Vagina (tissue), 2 donors: ENCODE measurements at regions not wholly inside any gene's neighbourhood (a gene's known extent, or its start where the extent isn't known, plus 50 kb on each side); places are given as distances from the start of the nearest gene placed in this dataset.

ENCODE experiments used
- POLR2A ChIP-seq, 2 donors: fragments of 450-650 bp; IDR thresholded peaks; one replicate each; pipeline ENCODE4 v1.6.1; 2017; ENCODE audit warnings: antibody characterized with exemption in 2 of 2, mild to moderate bottlenecking in 2 of 2, moderate library complexity in 2 of 2
- TF ChIP-seq, protein P1 (sequence below), 3 experiments: fragments of 450-650 bp in 2 of 3; fragments of 200-600 bp in 1 of 3; sonication (generic) in 1 of 3; IDR thresholded peaks; one replicate each; pipeline ENCODE4 v1.5.1; 2017 to 2019; ENCODE audit warnings: antibody characterized with exemption in 3 of 3, mild to moderate bottlenecking in 2 of 3, moderate library complexity in 2 of 3

DNA sequence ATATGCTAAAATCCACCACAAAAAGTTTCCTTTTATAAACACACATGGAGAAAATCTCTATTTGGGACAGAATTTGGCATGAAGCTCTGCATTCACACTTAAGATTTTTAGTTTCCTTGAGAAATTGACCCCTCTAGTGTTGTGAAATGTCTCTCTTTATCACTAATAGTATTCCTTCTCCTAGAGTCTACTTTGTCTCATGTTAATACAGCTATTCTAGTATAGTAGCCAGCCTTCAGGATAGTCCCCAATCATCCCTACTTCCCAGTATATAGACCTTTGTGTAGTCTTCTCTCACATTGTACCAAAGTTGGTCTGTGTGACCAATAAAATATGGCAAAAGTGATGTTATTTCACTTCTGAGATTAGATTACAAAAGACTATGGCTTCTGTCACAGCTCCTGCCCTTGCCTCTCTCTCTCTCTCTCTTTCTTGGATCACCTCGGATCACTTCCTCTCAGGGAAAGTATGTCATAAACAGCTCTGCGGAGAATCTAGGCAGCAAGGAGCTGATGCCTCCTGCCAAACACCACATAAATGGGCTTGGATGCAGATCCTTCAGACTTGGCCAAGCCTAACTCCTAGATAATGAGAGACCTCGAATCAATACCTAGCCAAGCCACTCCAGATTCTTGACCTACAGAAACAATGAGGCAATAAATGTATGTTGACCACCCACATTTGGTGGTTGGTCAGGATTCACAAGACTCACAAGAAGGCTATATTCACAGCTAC lies 59.7 kb upstream of the NABP1 start:
- TF ChIP-seq, protein P1, sequence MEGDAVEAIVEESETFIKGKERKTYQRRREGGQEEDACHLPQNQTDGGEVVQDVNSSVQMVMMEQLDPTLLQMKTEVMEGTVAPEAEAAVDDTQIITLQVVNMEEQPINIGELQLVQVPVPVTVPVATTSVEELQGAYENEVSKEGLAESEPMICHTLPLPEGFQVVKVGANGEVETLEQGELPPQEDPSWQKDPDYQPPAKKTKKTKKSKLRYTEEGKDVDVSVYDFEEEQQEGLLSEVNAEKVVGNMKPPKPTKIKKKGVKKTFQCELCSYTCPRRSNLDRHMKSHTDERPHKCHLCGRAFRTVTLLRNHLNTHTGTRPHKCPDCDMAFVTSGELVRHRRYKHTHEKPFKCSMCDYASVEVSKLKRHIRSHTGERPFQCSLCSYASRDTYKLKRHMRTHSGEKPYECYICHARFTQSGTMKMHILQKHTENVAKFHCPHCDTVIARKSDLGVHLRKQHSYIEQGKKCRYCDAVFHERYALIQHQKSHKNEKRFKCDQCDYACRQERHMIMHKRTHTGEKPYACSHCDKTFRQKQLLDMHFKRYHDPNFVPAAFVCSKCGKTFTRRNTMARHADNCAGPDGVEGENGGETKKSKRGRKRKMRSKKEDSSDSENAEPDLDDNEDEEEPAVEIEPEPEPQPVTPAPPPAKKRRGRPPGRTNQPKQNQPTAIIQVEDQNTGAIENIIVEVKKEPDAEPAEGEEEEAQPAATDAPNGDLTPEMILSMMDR (IDR thresholded peaks at IDR 0.05), result no peak
- no peak for TF ChIP-seq POLR2A (IDR thresholded peaks at IDR 0.05)
